ENCODE measurements at regions not wholly inside any gene's neighbourhood (a gene's known extent, or its start where the extent isn't known, plus 50 kb on each side); places are given as distances from the start of the nearest gene placed in this dataset.

GRCh38 chr12:97936165-97936564 lies 473.6 kb downstream of the RMST start:
- no peak for ATAC-seq

GRCh38 chr12:97938031-97938430 lies 475.4 kb downstream of the RMST start:
- ATAC-seq: no peak

DNA sequence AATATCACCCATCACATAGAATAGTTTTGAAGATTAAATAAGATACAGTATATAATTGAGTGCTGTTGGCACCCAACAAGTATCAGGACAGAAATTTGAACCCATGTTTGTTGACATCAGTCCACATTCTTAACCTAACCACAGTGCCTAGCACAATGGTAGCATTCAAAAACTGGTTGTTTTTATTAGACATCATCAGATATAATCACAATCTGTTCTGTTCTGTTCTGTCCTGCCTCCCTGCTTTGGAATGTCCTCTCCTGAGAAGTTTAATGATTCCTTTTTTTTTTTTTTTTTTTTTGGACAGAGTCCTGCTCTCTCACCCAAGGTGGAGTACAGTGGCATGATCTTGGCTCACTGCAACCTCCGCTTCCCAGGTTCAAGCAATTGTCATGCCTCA lies 476.6 kb downstream of the RMST start:
- ATAC-seq: no peak

- no peak for ATAC-seq
These were observed 477.5 kb downstream of the RMST start for GRCh38 chr12:97940105-97940504.

- ATAC-seq: no peak
These were observed 478.0 kb downstream of the RMST start for GRCh38 chr12:97940629-97941028.

- ATAC-seq: no peak
These were observed 479.2 kb downstream of the RMST start for GRCh38 chr12:97941686-97942354.

- no peak for ATAC-seq
These were observed 480.8 kb downstream of the RMST start for GRCh38 chr12:97943359-97943758.

DNA sequence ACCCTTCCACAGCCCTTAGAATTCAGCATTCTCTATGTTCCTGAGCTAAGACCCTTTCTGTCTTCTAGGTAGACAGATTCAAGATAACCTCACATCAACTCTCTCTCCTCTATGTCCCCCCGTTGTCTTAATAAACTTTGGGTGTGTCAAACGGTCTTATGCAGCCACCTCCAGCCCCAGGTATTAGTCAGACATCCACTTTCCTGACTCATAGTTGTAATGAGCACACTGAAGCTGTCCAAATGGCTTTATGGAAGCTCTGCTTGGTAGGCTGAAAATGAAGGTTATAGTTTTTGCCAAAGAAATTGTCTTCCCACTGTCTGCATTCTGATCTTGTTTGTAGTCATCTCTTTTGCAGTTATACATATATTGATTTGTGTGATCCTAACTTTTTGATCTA lies 482.0 kb downstream of the RMST start:
- ATAC-seq: no peak

DNA sequence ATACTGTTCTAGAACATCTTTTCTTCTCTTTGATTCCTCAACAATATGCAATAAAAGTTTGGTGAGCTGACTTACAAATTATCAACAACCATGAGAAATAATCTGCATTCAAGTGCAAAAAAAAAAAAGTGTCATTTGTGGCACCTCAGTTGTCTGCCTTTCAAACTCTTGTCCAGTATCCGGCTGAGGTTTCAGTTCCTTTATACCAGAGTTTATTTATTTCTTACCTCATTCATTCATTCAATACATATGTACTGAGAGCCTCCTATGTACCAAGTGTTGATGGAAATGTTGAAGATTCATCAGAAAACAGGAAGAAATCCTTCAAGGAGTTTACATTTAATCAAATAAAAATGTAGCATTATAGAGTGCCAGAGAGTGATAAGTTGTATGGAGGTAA lies 484.1 kb downstream of the RMST start:
- no peak for ATAC-seq

DNA sequence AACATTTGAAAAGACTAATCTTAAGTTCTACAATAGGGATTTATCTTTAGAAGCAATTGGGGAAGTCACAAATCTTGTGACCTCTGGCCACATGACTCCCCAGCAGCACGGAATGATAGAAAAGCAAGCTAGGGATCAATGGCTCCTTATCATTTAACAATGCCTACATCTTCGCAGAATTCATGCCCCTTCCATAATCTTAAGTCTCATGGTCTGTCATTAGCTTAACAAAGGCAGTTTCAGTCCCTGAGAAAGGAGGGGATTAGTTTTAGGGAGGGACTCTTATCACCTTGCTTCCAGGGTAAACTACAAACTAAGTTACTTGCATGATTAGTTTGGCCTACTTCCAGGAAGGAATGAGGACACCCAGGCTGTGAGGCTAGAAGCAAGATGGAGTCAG lies 486.0 kb downstream of the RMST start:
- ATAC-seq: no peak

DNA sequence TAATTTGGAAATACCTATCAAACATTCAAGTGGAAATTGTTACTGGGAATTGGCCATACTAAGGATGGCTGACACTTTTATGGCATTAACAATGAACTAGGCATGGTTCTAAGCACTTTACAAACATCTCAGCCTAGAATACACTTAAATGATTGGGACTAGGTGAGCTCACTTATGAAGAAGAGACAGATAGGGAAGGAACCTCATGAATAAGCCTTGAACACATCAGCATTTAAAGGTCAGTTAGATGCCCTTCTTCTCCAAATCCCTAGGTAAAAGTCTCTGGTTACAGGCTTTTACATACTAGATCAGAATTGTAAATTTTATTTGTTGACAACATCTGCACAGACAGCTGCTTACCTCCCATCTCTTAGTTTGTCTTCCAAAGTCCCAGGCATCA lies 488.6 kb downstream of the RMST start:
- ATAC-seq: no peak

- no peak for ATAC-seq
These were observed 489.1 kb downstream of the RMST start for GRCh38 chr12:97951717-97952116.

DNA sequence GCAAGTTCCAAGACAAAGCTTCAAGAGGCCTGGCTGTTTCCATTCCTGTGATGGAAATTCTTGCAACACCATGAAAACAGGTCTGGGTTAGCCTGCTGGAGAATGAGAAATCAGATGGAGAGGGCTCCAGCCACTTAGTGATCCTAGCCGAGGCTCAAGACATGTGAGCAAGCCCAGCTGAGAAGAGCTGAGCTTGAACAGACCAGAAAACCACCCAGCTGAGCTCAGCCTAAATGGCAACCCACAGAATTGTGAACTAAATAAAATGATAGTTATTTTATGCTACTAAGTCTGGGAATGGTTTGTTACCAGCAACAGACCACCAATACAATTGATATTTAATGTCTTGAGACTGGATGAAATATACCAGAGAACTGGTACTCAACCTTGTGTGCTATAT lies 494.5 kb downstream of the RMST start:
- ATAC-seq: no peak

DNA sequence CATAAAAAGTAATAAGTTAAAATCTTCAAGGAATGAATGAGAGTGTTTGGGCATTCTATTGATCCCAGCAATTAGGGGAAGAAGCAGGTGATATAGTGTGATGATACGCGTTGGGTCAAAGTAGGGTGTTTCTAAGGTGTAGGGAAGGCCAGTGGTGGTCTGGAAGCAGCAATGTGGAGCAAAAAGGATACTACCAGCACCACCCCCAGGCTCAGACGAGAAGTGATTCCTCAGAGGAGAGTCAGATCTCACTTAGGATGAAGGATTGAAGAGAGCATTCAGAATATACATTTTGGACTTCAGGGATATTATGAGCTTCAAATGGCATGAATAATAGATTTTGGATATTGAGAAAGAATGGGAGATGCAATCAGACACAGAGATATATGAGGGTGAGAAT lies 497.6 kb downstream of the RMST start:
- no peak for ATAC-seq

DNA sequence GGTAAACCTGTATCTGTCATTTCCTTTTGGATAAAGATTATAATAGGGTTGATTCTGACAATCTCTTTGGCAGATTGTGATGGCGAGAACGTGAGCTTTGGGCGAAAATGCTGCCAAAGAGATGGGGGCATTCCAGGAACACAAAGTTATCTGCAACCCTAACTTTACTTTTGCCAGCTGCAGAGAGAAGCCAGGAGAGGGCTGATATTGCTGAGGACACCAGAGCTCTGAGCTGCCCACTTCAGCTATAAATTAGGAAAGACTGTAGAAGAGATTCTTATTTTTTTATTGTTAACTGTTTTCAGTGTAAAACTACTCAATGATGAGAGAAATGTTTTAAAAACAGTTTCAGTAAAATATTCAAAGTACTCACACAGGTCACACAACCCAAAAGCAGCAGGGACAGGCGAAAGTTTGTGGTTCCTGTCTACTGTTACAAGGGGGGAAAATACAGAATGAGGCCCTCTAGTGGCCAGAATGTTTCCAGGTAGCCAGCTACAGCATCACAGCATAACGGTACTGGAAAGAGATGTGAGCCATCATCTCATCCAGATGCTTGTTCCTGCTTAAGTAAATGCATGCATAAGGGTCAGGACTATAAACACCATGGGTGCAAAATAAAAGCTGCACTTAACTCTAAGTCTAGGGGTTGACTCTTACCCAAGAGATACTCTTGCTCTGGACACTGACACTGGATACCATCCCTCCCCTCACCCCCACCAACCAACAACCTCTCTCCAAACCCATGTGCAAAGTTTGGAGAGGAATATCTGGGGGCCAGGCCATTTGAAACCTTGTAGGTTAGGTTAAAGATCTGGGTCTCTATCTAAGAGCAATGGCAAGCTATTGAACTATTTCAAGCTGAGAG lies 498.4 kb downstream of the RMST start:
- no peak for ATAC-seq

GRCh38 chr12:97967831-97968230 lies 505.2 kb downstream of the RMST start:
- no peak for ATAC-seq

GRCh38 chr12:97968641-97969197 lies 506.1 kb downstream of the RMST start:
- no peak for ATAC-seq

DNA sequence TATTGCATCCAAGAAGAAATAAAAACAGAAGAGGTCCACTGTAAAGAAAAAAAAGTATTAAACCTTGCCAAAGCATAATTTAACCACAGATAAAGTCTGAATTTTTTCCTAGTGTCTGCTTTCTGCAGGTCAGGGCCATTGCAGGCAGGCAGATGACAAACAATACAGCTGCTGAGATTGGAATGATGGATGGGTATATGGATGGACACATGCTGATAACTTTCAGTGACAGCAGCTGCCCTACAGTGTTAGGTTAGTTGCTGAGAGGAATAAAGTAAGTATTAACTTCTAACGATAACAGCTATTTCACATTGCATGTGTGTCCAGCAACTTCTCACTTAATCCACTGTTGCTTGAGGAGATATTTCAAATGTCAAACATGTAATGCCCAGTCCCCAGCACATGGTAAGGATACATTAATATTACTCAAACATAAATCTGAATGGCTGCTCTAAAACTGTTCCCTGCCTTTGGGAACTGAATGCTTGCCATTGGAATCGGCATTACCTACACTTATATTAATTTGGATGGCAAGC lies 515.3 kb downstream of the RMST start:
- no peak for ATAC-seq

DNA sequence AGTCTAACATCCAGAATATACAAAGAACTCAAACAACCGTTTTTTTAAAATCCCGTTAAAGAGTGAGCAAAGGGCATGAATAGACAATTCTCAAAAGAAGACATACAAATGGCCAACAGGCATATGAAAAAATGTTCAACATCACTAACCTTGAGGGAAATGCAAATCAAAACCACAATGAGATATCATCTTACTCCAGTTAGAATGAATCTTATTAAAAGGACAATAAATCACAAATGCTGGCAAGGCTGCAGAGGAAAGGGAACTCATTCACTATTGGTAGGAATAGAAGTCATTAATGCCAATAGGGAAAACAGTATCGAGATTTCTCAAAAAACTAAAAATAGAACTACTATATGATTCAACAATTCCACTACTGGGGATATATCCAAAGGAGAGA lies 520.1 kb downstream of the RMST start:
- ATAC-seq: no peak

DNA sequence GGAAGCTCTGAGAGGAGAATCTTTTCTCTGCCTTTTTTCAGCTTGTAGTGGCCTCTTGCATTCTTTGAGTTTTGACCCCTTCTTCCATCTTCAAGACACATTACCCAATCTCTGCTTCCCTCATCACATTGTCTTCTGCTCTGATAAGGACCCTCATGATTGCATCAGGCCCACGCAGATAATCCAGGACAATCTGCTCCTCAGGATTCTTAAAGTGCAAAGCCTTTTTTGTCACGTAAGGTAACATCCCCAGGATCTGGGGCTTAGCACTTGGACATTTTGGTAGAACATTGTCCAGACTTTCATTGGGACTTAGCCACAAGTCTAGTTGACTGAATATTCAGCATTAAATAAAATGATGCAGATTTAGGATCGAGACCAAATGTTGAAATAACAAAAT lies 521.2 kb downstream of the RMST start:
- no peak for ATAC-seq

DNA sequence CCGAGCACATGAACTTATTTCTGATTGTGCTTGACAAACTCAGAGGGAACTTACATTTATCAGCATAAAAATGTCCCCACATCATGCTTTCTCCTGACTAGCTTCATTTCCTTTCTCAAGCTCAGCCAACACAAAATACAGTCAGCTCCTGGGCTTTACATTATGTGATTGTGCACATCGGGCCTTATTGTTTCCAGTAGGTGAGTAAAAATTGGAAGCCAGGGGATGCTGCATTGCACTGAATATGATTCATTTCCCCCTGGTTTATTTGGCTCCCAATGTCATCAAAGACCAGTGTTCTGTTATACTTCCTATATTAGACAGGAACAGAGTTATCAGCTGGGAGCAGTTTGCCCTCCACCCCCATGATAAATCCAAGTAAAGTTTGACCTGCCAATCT lies 521.8 kb downstream of the RMST start:
- ATAC-seq: no peak

DNA sequence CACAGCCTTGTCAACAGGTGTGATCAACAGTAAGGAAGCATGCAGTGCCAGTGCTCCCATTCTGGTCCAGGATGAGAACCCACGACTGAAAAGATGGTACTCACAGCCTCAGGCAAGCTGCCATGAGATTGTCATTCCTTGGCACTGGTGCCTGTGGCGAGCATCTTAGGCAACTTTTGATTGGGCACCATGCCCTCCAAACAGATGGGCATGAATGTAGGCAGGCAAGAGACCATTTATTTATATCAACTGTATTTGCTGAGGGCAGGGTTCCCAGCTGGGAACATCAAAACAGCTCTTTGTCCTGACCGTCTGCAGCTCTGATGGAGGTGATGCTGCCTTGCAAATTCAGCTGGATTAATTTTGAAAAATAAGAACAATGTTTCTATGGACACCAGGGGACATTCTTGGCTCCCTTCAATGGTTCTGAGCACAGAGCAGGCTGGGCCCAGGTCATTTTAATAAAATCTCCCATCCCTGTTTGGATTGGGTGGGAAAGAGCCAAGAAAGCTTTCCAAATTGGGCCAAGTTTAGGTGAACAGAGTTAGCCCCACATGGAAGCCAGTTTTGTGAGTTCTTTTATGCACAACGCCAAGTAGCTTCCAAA lies 522.5 kb downstream of the RMST start:
- no peak for ATAC-seq

DNA sequence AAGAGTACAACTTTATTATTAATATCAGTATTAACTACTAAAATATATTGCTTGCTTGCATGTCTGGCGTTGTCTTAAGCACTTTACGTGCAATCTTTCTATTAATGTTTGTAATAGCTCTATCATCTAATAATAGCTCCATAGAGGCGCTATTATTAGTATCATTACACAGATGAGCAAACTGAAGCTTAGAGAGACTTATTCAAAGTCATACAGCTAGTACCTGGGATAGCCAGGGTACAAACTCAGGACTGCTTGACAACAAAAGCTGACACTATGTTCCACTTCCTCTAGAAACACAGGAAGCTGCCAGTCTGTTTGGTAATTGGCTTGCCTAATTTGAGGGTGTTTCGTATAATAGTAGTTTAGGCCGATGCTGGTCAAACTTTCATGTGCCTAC lies 523.2 kb downstream of the RMST start:
- ATAC-seq: no peak
